Heart left ventricle (tissue), 13 donors: ENCODE measurements at regions not wholly inside any gene's neighbourhood (a gene's known extent, or its start where the extent isn't known, plus 50 kb on each side); places are given as distances from the start of the nearest gene placed in this dataset.

Experiments
- POLR2A ChIP-seq, 2 donors: fragments of 450-650 bp; IDR thresholded peaks; one replicate each; pipeline ENCODE4 v1.6.1; 2017; ENCODE audit warnings: antibody characterized with exemption in 2 of 2, mild to moderate bottlenecking in 2 of 2, moderate library complexity in 2 of 2
- TF ChIP-seq, protein P1 (sequence below), 12 donors: fragments of 200-600 bp; sonication (generic) in 4 of 12; IDR thresholded peaks; one replicate each; pipeline versions ENCODE4 v1.5.0 to v1.8.0; 2018 to 2022; ENCODE audit warnings: antibody characterized with exemption in 12 of 12, mild to moderate bottlenecking in 5 of 12
- donor health status: ischemic (EF 13 %, LVEDD 7.1; RV severe dilation, severe dysfunction).
- donor health status: DM: no; HTN: yes; CAD: no.
- donor health status: DM: no; HTN: no; CAD: no.
- donor health status: ischemic (EF 25% LVEDD 6.9; RV normal size, moderate dysfunction).
- donor health status: ischemic (EF 25% LVEDD 5.7; RV mildly dilated, moderate dysfunction).
- donor health status: ischemic (EF 35%, LVEDD 5.7; RV mildly dilated, moderate dysfunction).
- donor health status: nonischemic (EF 11% LVEDD 7.7; RV severe dilation, severe dysfunction).
- donor health status: DM: yes; HTN: yes; CAD: no.
- donor health status: PGD.
- donor health status: ischemic (EF 29% LVEDD 5.4; RV normal size, mild dysfunction).
- donor health status: nonischemic (EF 23%, LVEDD 6.1; RV moderate dilation, normal function).

DNA sequence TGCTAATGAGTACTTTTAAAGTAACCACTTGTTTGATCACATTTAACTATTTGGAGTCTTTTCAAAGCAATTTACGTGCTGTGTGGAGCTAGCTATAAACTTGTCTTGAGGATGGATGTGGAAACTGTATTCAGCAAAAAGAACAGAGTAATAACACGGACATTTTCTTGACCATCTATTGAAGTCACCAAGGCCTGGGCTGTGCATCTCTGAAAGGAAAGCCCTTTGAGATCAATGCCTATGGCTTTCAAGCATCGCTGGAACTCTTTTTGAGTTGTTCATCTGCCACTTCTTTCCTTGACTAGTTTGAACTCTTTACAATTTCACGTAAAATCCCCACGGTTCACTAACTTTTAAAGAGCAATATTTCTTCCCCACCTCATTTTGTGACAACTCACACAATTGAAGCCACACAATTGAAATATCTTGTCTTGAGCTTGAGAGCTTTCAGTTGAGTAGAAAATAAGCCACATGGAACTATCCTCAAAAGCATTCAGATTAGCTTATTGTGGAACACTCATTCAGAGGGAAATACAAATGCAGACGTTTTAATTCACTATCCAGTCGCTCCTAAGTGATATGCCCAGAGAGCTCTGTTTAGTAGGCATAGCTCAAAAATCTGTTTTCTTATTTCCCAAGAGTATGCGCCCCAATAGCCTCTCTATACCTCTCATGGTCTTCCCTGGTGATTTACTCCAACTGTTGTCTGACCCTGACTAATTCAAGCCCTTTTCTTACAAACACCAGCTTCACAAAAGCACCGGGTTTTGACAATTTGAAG lies 134.9 kb upstream of the SLITRK2 start:
- no peak for TF ChIP-seq POLR2A (IDR thresholded peaks at IDR 0.05)
- TF ChIP-seq, protein P1, sequence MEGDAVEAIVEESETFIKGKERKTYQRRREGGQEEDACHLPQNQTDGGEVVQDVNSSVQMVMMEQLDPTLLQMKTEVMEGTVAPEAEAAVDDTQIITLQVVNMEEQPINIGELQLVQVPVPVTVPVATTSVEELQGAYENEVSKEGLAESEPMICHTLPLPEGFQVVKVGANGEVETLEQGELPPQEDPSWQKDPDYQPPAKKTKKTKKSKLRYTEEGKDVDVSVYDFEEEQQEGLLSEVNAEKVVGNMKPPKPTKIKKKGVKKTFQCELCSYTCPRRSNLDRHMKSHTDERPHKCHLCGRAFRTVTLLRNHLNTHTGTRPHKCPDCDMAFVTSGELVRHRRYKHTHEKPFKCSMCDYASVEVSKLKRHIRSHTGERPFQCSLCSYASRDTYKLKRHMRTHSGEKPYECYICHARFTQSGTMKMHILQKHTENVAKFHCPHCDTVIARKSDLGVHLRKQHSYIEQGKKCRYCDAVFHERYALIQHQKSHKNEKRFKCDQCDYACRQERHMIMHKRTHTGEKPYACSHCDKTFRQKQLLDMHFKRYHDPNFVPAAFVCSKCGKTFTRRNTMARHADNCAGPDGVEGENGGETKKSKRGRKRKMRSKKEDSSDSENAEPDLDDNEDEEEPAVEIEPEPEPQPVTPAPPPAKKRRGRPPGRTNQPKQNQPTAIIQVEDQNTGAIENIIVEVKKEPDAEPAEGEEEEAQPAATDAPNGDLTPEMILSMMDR (IDR thresholded peaks at IDR 0.05) = no peak
